ENCODE measurements at regions not wholly inside any gene's neighbourhood (a gene's known extent, or its start where the extent isn't known, plus 50 kb on each side); places are given as distances from the start of the nearest gene placed in this dataset.

DNA sequence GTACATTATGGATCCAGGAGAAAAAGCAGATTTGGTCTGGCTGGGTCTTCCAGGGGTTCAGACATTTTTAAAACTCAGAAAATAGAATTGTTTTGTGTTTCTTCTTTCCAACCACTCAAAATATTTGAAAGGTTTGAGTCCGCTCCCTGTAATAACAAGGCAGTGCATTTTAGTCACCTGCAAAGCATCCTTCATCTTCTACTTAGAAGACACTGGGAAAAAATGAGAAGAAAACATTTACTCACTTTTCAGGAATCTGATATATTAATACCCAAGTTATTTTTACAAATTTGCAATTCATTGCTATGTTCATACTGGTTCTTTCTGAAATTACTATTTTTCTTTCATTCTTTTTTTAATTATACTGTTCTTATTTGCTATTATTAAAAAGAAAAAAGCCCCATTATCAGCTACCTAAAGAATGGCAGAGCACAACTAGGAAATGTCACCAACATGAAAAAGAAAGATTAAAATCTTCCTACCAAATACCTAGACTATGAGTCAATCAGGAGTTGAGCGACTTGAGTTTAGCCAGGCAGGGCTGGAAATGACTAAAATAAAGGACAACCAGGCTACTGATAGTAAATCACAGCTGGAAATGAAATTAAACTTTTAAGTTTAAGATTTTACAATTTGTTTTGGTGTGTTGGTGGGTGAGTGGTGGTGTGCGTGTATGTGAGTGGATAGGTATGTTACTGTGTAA lies 280.3 kb upstream of the THBS1 start:
- DNase-seq (ENCODE audit: low spot score) = no peak
- POLR2A ChIA-PET = interaction anchor here (0.7 kb wide), 1 partner anchor 8 kb away, joined by 3 read pairs; no protein-coding TSS in a partner anchor
- BruUV-seq (replicated peaks) = no TSS peak
- Histone ChIP-seq H3K4me3 (ENCODE audit: low read depth, low read length, poor library complexity, severe bottlenecking) (no peak overlapping the region), H3K79me2 (ENCODE audit: insufficient read depth, low read depth, low read length) (no peaks in the 10 kb centered on the region), H3K9me3 (ENCODE audit: low read length) (no peaks in the 10 kb centered on the region), H3K4me1 (ENCODE audit: insufficient read depth, low read length, poor library complexity, severe bottlenecking) (no peaks in the 10 kb centered on the region), H2AFZ (ENCODE audit: low read length) (no peak overlapping the region), H3K36me3 (ENCODE audit: insufficient read depth, low read length) (no peaks in the 10 kb centered on the region), H3K9me2 (ENCODE audit: insufficient read depth, low read length) (no peaks in the 10 kb centered on the region), H4K20me1 (ENCODE audit: insufficient read depth, low read length) (no peaks in the 10 kb centered on the region), H3K27ac (ENCODE audit: low read depth, low read length, poor library complexity, severe bottlenecking) (no peak overlapping the region), H3K4me2 (ENCODE audit: low read length) (no peak overlapping the region)
- TF ChIP-seq, protein P1, sequence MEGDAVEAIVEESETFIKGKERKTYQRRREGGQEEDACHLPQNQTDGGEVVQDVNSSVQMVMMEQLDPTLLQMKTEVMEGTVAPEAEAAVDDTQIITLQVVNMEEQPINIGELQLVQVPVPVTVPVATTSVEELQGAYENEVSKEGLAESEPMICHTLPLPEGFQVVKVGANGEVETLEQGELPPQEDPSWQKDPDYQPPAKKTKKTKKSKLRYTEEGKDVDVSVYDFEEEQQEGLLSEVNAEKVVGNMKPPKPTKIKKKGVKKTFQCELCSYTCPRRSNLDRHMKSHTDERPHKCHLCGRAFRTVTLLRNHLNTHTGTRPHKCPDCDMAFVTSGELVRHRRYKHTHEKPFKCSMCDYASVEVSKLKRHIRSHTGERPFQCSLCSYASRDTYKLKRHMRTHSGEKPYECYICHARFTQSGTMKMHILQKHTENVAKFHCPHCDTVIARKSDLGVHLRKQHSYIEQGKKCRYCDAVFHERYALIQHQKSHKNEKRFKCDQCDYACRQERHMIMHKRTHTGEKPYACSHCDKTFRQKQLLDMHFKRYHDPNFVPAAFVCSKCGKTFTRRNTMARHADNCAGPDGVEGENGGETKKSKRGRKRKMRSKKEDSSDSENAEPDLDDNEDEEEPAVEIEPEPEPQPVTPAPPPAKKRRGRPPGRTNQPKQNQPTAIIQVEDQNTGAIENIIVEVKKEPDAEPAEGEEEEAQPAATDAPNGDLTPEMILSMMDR (conservative IDR thresholded peaks at IDR 0.05; ENCODE audit: low read length) = no peak
- no peak for TF ChIP-seq EZH2phosphoT487 (IDR thresholded peaks at IDR 0.05; ENCODE audit: borderline replicate concordance, low read depth, low read length)
- CTCF ChIA-PET (ENCODE audit: unreplicated experiment) = no interaction called here
- intact Hi-C loops (cut with micrococcal nuclease; ENCODE audit: unreplicated experiment) = no loop called here

DNA sequence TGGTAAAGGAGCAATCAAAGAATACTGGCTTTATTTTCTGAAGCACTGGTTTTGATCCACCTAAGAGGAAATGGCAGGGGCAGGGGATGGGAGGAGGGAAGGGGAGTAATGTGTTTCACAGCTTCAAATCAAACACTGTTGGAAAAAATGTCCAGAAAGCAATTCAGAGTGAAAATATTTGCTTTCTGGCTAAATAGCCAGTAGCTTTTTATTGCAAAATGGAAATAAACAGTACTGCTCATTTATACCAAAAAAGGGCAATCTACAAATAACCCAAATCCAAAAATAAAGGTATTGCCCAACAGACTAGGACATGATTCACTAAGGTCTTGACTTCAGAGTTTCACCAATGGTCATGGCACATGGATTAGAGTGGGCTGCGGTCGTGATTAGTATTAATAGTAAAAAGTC lies 279.3 kb upstream of the THBS1 start:
- H3K27ac ChIP-seq (ENCODE audit: low read depth, low read length, poor library complexity, severe bottlenecking) = no peak overlapping the region
- intact Hi-C loops (cut with micrococcal nuclease; ENCODE audit: unreplicated experiment) = no loop called here
- H4K20me1 ChIP-seq (ENCODE audit: insufficient read depth, low read length) = no peaks in the 10 kb centered on the region
- H3K4me3 ChIP-seq (ENCODE audit: low read depth, low read length, poor library complexity, severe bottlenecking) = no peak overlapping the region
- TF ChIP-seq EZH2phosphoT487 (IDR thresholded peaks at IDR 0.05; ENCODE audit: borderline replicate concordance, low read depth, low read length) = no peak
- TF ChIP-seq, protein P1 (conservative IDR thresholded peaks at IDR 0.05; ENCODE audit: low read length) = no peak
- no peaks in the 10 kb centered on the region for H3K4me1 ChIP-seq (ENCODE audit: insufficient read depth, low read length, poor library complexity, severe bottlenecking)
- H3K4me2 ChIP-seq (ENCODE audit: low read length) = no peak overlapping the region
- no peak for DNase-seq (ENCODE audit: low spot score)
- no TSS peak for BruUV-seq (replicated peaks)
- H3K9me3 ChIP-seq (ENCODE audit: low read length) = no peaks in the 10 kb centered on the region
- no peaks in the 10 kb centered on the region for H3K36me3 ChIP-seq (ENCODE audit: insufficient read depth, low read length)
- no peak overlapping the region for H2AFZ ChIP-seq (ENCODE audit: low read length)
- ChIA-PET CTCF (ENCODE audit: unreplicated experiment) (no interaction called here), POLR2A (interaction anchor here (0.6 kb wide), 1 partner anchor 562 kb away, joined by 3 read pairs; no protein-coding TSS in a partner anchor)
- no peaks in the 10 kb centered on the region for H3K79me2 ChIP-seq (ENCODE audit: insufficient read depth, low read depth, low read length)
- H3K9me2 ChIP-seq (ENCODE audit: insufficient read depth, low read length) = no peaks in the 10 kb centered on the region

DNA sequence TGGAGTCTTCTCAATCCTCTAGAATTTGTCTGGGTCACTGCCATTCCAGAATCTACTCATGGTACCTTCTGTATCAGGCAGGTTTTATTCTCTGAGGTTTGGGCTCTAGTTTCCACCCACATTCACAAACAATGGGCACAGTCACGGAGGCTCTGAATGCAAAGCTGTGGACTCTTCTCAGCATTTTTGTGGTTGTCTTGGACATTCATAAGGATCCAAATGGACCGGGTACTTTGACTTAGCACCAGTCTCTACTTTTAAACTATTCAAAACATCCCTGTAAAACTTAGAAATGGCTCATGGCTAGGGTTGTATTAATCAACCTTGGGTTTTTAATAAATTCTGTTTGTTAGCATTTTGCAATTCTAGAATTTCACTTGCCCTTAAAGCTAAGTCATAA lies 277.9 kb upstream of the THBS1 start:
- TF ChIP-seq, protein P1 (conservative IDR thresholded peaks at IDR 0.05; ENCODE audit: low read length) = no peak
- TF ChIP-seq EZH2phosphoT487 (IDR thresholded peaks at IDR 0.05; ENCODE audit: borderline replicate concordance, low read depth, low read length) = no peak
- intact Hi-C loops (cut with micrococcal nuclease; ENCODE audit: unreplicated experiment) = no loop called here

More for the DNA sequence above, 277.9 kb upstream of the THBS1 start:
- Histone ChIP-seq H3K9me2 (ENCODE audit: insufficient read depth, low read length) (no peaks in the 10 kb centered on the region), H4K20me1 (ENCODE audit: insufficient read depth, low read length) (no peaks in the 10 kb centered on the region), H3K27ac (ENCODE audit: low read depth, low read length, poor library complexity, severe bottlenecking) (no peak overlapping the region), H3K4me1 (ENCODE audit: insufficient read depth, low read length, poor library complexity, severe bottlenecking) (no peaks in the 10 kb centered on the region), H3K36me3 (ENCODE audit: insufficient read depth, low read length) (no peaks in the 10 kb centered on the region), H3K79me2 (ENCODE audit: insufficient read depth, low read depth, low read length) (no peaks in the 10 kb centered on the region), H3K4me3 (ENCODE audit: low read depth, low read length, poor library complexity, severe bottlenecking) (no peak overlapping the region), H3K9me3 (ENCODE audit: low read length) (no peaks in the 10 kb centered on the region), H2AFZ (ENCODE audit: low read length) (no peak overlapping the region), H3K4me2 (ENCODE audit: low read length) (no peak overlapping the region)
- CTCF ChIA-PET (ENCODE audit: unreplicated experiment) = no interaction called here
- BruUV-seq (replicated peaks) = no TSS peak
- DNase-seq (ENCODE audit: low spot score) = no peak
- POLR2A ChIA-PET = interaction anchor here (2.3 kb wide), 1 partner anchor 11 kb away, joined by 7 read pairs; no protein-coding TSS in a partner anchor

Measured in OCI-LY7 (cell line).